T-cell (primary cell): ENCODE measurements at regions not wholly inside any gene's neighbourhood (a gene's known extent, or its start where the extent isn't known, plus 50 kb on each side); places are given as distances from the start of the nearest gene placed in this dataset.

ENCODE experiments used
- ATAC-seq, 4 experiments: fragments of 200-7000 bp in 3 of 4; fragments of 150-1000 bp in 1 of 4; cut with Tn5 transposase; replicated peaks in 1 of 4; 1 replicate in 3 of 4; 2 replicates in 1 of 4; pipeline ENCODE4 v1.10.0; 2021; ENCODE audit warnings: moderate library complexity in 3 of 4, mild to moderate bottlenecking in 2 of 4, moderate number of reproducible peaks in 1 of 4
- CTCF ChIA-PET, 2 donors: fragments of 300-600 bp; sonication (Branson Sonifier 250); formaldehyde crosslinking; loops; one replicate each; lab custom pipeline; 2022; ENCODE audit warnings: antibody characterized with exemption in 2 of 2; lab: Charles Lee
- POLR2A ChIA-PET, 2 donors: fragments of 300-600 bp; sonication (Branson Sonifier 250); formaldehyde crosslinking; loops; one replicate each; lab custom pipeline; 2022; ENCODE audit warnings: antibody characterized with exemption in 2 of 2; lab: Charles Lee
- DNase-seq, 35 experiments: peaks; one replicate each; pipeline versions ENCODE4 v3.0.0 to v3.0.0-alpha.2; 2013 to 2023
- H3K27ac ChIP-seq: one replicate; pipeline ENCODE4 v1.5.1; 2013; ENCODE audit warnings: low read length
- H3K27me3 ChIP-seq, 2 experiments: replicated peaks in 1 of 2; 1 replicate in 1 of 2; 2 replicates in 1 of 2; pipeline versions ENCODE4 v1.6.1 to v1.7.0; 2013; ENCODE audit warnings: low read length in 1 of 2, mixed read lengths in 1 of 2; ENCODE audit not compliant: control insufficient read depth in 2 of 2, insufficient read depth in 2 of 2; ENCODE audit errors: extremely low read depth in 1 of 2
- H3K36me3 ChIP-seq, 2 donors: 1 replicate in 1 of 2; 2 replicates in 1 of 2; pipeline versions ENCODE4 v1.6.1 to v1.7.0; 2013; ENCODE audit warnings: low read length in 1 of 2; ENCODE audit not compliant: control insufficient read depth in 2 of 2, insufficient read depth in 1 of 2; ENCODE audit errors: extremely low read depth in 1 of 2
- H3K4me1 ChIP-seq, 2 experiments: 1 replicate in 1 of 2; 2 replicates in 1 of 2; pipeline versions ENCODE4 v1.6.1 to v1.7.0; 2013; ENCODE audit warnings: low read length in 2 of 2, mixed read lengths in 1 of 2; ENCODE audit not compliant: insufficient read depth in 2 of 2, control insufficient read depth in 1 of 2; ENCODE audit errors: extremely low read depth in 1 of 2
- H3K4me3 ChIP-seq, 2 donors: 1 replicate in 1 of 2; 2 replicates in 1 of 2; pipeline versions ENCODE4 v1.5.1 to v1.7.0; 2013; ENCODE audit warnings: mild to moderate bottlenecking in 2 of 2, low read length in 1 of 2, moderate library complexity in 1 of 2; ENCODE audit not compliant: control insufficient read depth in 1 of 2; ENCODE audit errors: extremely low read depth in 1 of 2
- H3K9me3 ChIP-seq: 2 replicates; pipeline ENCODE4 v1.7.0; 2013
- H3K27ac Mint-ChIP-seq, 2 donors: one replicate each; pipeline ENCODE4 v1.8.0; 2020 to 2021; ENCODE audit warnings: mild to moderate bottlenecking in 2 of 2, mixed read lengths in 2 of 2
- H3K27me3 Mint-ChIP-seq, 2 donors: one replicate each; pipeline ENCODE4 v1.8.0; 2021 to 2022; ENCODE audit warnings: mixed read lengths in 2 of 2
- H3K36me3 Mint-ChIP-seq: one replicate; pipeline ENCODE4 v1.8.0; 2021; ENCODE audit warnings: mixed read lengths
- H3K4me1 Mint-ChIP-seq, 3 donors: one replicate each; pipeline ENCODE4 v1.8.0; 2020 to 2022; ENCODE audit warnings: mixed read lengths in 3 of 3, mild to moderate bottlenecking in 1 of 3
- H3K4me3 Mint-ChIP-seq, 3 donors: one replicate each; pipeline ENCODE4 v1.8.0; 2020 to 2022; ENCODE audit warnings: mild to moderate bottlenecking in 3 of 3, mixed read lengths in 3 of 3, moderate library complexity in 3 of 3
- H3K9me3 Mint-ChIP-seq, 3 donors: one replicate each; pipeline ENCODE4 v1.8.0; 2020 to 2022; ENCODE audit warnings: mixed read lengths in 3 of 3
- WGBS: methylation state at CpG from one replicate; pipeline ENCODE4 v1.1.5; 2013; ENCODE audit warnings: missing lambda C conversion rate; ENCODE audit not compliant: insufficient coverage; 5-methylcytosine and 5-hydroxymethylcytosine counted together

GRCh38 chr4:56218230-56218895, 168.9 kb downstream of the AASDH start:
- POLR2A ChIA-PET, result no interaction called here
- Histone ChIP-seq H3K9me3 (no peaks in the 10 kb centered on the region), H3K27me3 (no peaks in the 10 kb centered on the region), H3K4me1 (no peaks in the 10 kb centered on the region), H3K27ac (no peak overlapping the region), H3K4me3 (no peak overlapping the region), H3K36me3 (no peaks in the 10 kb centered on the region)
- DNase-seq (no peak), ATAC-seq (no peak)
- 60% methylated on average over 1 of the region's 2 CpGs for WGBS
- Mint-ChIP-seq H3K4me3 (no peak overlapping the region), H3K9me3 (no peaks in the 10 kb centered on the region), H3K4me1 (no peaks in the 10 kb centered on the region), H3K27me3 (peaks cover 4 to 11% of the 10 kb centered on the region in 2 donors), H3K36me3 (no peaks in the 10 kb centered on the region), H3K27ac (peak overlapping the region in 1 of 2 donors; percentile 31)
- CTCF ChIA-PET, result no interaction called here

DNA sequence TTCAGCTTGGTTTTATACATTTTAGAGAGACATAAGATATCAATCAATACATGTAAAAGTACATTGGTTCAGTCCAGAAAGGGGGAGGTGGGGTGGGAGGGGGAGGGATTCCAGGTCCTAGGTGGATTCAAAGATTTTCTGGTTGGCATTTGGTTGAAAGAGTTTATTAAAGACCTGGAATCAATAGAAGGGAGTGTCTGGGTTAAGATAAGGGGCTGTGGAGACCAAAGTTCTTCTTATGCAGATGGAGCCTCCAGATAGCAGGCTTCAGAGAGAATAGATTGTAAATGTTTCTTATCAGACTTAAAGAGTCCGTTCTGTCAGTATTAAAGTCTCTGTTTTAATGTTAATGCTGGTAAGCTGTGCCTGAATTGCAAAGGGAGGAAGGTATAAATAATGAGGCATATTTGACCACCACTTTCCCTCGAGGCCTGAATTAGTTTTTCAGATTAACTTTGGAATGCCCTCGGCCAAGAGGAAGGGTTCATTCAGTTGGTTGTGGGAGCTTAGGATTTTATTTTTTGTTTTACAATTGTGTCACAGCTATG, 169.9 kb downstream of the AASDH start:
- ChIA-PET CTCF (interaction anchor here in 1 of 2 donors (0.6 kb wide), 1 partner anchor 76 kb away, joined by 4 read pairs; no protein-coding TSS in a partner anchor), POLR2A (interaction anchor here in 1 of 2 donors (0.6 kb wide), 1 partner anchor 9 kb away, joined by 8 read pairs; no protein-coding TSS in a partner anchor)
- Histone ChIP-seq H3K36me3 (no peaks in the 10 kb centered on the region), H3K4me1 (no peaks in the 10 kb centered on the region), H3K4me3 (no peak overlapping the region), H3K27me3 (no peaks in the 10 kb centered on the region), H3K9me3 (no peaks in the 10 kb centered on the region), H3K27ac (no peak overlapping the region)
- no peaks in the 10 kb centered on the region for H3K36me3 Mint-ChIP-seq
- H3K9me3 Mint-ChIP-seq, result no peaks in the 10 kb centered on the region
- H3K27ac Mint-ChIP-seq, result no peak overlapping the region
- H3K4me3 Mint-ChIP-seq, result no peak overlapping the region
- no peak for ATAC-seq
- no peak for DNase-seq
- H3K4me1 Mint-ChIP-seq, result no peaks in the 10 kb centered on the region
- 63% methylated on average over 2 of the region's 3 CpGs for WGBS
- peaks cover 4 to 11% of the 10 kb centered on the region in 2 donors for H3K27me3 Mint-ChIP-seq

DNA sequence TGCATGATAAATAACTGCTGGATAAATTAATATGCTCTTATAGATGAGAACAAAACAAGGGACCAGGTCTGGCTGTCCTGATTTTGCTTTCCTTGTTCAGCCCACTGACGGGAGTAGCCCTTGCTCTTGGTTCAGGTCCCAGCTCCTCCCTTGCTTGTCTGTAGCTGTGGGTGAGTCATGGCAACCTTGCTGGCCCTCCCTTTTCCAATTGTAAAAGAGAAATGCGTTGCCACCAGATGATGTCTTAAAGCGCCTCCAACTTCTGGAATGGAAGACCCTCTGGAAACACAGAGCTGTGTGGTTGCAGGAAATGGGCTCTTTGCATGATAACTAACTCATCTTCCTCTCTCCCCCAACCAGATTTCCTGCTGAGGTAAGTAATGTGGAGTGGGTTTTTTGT, 171.4 kb downstream of the AASDH start:
- peaks cover 6 to 9% of the 10 kb centered on the region in 2 donors for H3K27me3 Mint-ChIP-seq
- no peak for ATAC-seq
- 100% methylated on average over 1 of the region's 3 CpGs for WGBS
- no peak for DNase-seq
- Histone ChIP-seq H3K27ac (no peak overlapping the region), H3K27me3 (peaks cover 0 to 4% of the 10 kb centered on the region in 2 experiments), H3K4me3 (no peak overlapping the region), H3K4me1 (no peaks in the 10 kb centered on the region), H3K9me3 (no peaks in the 10 kb centered on the region), H3K36me3 (no peaks in the 10 kb centered on the region)
- H3K36me3 Mint-ChIP-seq, result peaks cover 6% of the 10 kb centered on the region
- POLR2A ChIA-PET, result no interaction called here
- H3K4me1 Mint-ChIP-seq, result no peaks in the 10 kb centered on the region
- CTCF ChIA-PET, result no interaction called here
- H3K27ac Mint-ChIP-seq, result no peak overlapping the region
- no peak overlapping the region for H3K4me3 Mint-ChIP-seq
- H3K9me3 Mint-ChIP-seq, result peaks cover 3 to 9% (median 4%) of the 10 kb centered on the region in 3 donors

DNA sequence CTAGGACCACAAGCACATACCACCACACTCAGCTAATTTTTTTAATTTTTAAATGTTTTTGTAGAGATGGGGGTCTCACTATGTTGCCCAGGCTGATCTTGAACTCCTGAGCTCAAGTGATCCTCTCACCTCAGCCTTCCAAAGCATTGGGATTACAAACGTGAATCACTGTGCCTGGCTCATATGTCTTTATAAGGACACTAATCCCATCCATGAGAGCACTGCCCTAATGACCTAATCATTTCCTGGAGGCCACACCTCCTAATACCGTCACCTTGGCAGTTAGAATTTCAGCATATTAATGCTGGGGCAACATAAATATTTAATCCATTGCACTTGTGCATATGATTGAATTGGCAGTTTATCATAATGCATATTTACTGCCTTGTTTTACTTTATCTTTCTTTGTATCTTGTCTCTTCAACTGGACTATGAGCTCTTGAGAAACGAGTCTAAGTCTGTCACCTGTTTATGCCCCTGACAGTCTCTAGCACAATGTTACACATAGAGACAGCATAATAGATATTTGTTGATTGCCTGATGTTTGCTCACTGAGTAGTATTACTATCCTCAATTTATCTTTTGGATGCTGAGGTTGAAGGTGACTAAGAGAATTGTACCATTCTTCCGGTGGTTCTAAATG, 172.0 kb downstream of the AASDH start:
- H3K27me3 Mint-ChIP-seq, result peaks cover 5 to 6% of the 10 kb centered on the region in 2 donors
- CTCF ChIA-PET, result no interaction called here

GRCh38 chr4:56213543-56213942, 173.7 kb downstream of the AASDH start:
- ATAC-seq (no peak), DNase-seq (no peak)
- H3K36me3 ChIP-seq, result no peaks in the 10 kb centered on the region
- no peak overlapping the region for H3K4me3 ChIP-seq
- no peak overlapping the region for H3K27ac Mint-ChIP-seq
- no peaks in the 10 kb centered on the region for H3K9me3 ChIP-seq
- H3K27me3 ChIP-seq, result peaks cover 0 to 6% of the 10 kb centered on the region in 2 experiments
- no peaks in the 10 kb centered on the region for H3K4me1 Mint-ChIP-seq
- ChIA-PET CTCF (no interaction called here), POLR2A (no interaction called here)
- H3K4me3 Mint-ChIP-seq, result no peak overlapping the region
- H3K36me3 Mint-ChIP-seq, result peaks cover 6% of the 10 kb centered on the region
- peaks cover 3 to 9% (median 4%) of the 10 kb centered on the region in 3 donors for H3K9me3 Mint-ChIP-seq
- H3K4me1 ChIP-seq, result no peaks in the 10 kb centered on the region
- no peak overlapping the region for H3K27ac ChIP-seq
- peaks cover 5 to 6% of the 10 kb centered on the region in 2 donors for H3K27me3 Mint-ChIP-seq
- WGBS, result 76% methylated on average over 2 of the region's 3 CpGs

More for the DNA sequence above, 172.0 kb downstream of the AASDH start:
- Histone ChIP-seq H3K4me3 (no peak overlapping the region), H3K27me3 (peaks cover 0 to 4% of the 10 kb centered on the region in 2 experiments), H3K36me3 (no peaks in the 10 kb centered on the region), H3K9me3 (no peaks in the 10 kb centered on the region), H3K27ac (no peak overlapping the region), H3K4me1 (no peaks in the 10 kb centered on the region)
- 33% methylated on average over 1 of the region's 4 CpGs for WGBS
- POLR2A ChIA-PET, result no interaction called here
- Mint-ChIP-seq H3K36me3 (peaks cover 6% of the 10 kb centered on the region), H3K4me3 (no peak overlapping the region), H3K9me3 (peaks cover 3 to 9% (median 4%) of the 10 kb centered on the region in 3 donors), H3K27ac (no peak overlapping the region), H3K4me1 (no peaks in the 10 kb centered on the region)
- ATAC-seq, result no peak
- DNase-seq, result no peak

DNA sequence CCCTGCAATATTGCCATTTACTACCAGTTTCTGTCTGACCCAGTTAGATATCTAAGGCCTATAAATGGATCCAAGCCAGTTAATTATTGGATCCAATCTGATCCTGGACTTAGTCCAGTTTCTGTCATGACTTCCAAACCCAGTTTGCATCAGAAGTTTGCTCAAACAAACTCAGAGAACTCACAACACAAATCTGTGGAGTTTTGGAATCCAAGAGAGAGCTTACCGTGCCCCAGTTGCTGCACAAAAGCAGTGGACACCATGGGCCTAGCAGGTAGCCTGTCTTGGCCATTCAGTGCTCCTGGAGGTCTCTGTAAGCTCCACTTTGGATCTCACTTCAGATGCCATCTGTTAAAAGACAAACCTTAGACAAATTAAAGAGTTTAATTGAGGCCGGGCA, 174.5 kb downstream of the AASDH start:
- ATAC-seq (no peak), DNase-seq (no peak)
- CTCF ChIA-PET, result no interaction called here
- no peak overlapping the region for H3K27ac Mint-ChIP-seq
- Histone ChIP-seq H3K27me3 (peaks cover 0 to 6% of the 10 kb centered on the region in 2 experiments), H3K36me3 (no peaks in the 10 kb centered on the region), H3K9me3 (no peaks in the 10 kb centered on the region), H3K27ac (no peak overlapping the region), H3K4me1 (no peaks in the 10 kb centered on the region), H3K4me3 (no peak overlapping the region)
- H3K4me3 Mint-ChIP-seq, result no peak overlapping the region
- 80% methylated on average over 1 of the region's 2 CpGs for WGBS
- no peaks in the 10 kb centered on the region for H3K4me1 Mint-ChIP-seq
- POLR2A ChIA-PET, result no interaction called here
- H3K27me3 Mint-ChIP-seq, result peaks cover 5% of the 10 kb centered on the region in 2 donors
- H3K36me3 Mint-ChIP-seq, result peaks cover 6% of the 10 kb centered on the region
- peaks cover 3 to 9% (median 4%) of the 10 kb centered on the region in 3 donors for H3K9me3 Mint-ChIP-seq
